Stimulated activated naive CD8-positive, alpha-beta T cell treated with anti-CD3 and anti-CD28 coated beads, Interleukin-15, Interleukin-2, amounts not matched to agents 100 ng/mL and 50 ng/mL, for 24 hours (primary cell): ENCODE measurements at regions not wholly inside any gene's neighbourhood (a gene's known extent, or its start where the extent isn't known, plus 50 kb on each side); places are given as distances from the start of the nearest gene placed in this dataset.
"Not testable (repeated sequence)": the region's sequence is repeated elsewhere in the genome, so short reads cannot be mapped to it uniquely, and the experiment has no call there.

ENCODE experiments used
- H3K27ac Mint-ChIP-seq: one replicate; pipeline ENCODE4 v1.8.0; 2021; ENCODE audit warnings: mild to moderate bottlenecking, mixed read lengths
- H3K27me3 Mint-ChIP-seq: one replicate; pipeline ENCODE4 v1.8.0; 2021; ENCODE audit warnings: mixed read lengths
- H3K36me3 Mint-ChIP-seq: one replicate; pipeline ENCODE4 v1.8.0; 2021; ENCODE audit warnings: low read depth, mixed read lengths
- H3K4me1 Mint-ChIP-seq: one replicate; pipeline ENCODE4 v1.8.0; 2021; ENCODE audit warnings: low read depth, mixed read lengths
- H3K4me3 Mint-ChIP-seq: one replicate; pipeline ENCODE4 v1.8.0; 2021; ENCODE audit warnings: mild to moderate bottlenecking, mixed read lengths
- H3K9me3 Mint-ChIP-seq: one replicate; pipeline ENCODE4 v1.8.0; 2021; ENCODE audit warnings: mixed read lengths

GRCh38 chr9:81424431-81424830 lies 264.9 kb downstream of the TLE1 start:
- Mint-ChIP-seq H3K27me3 (no peaks in the 10 kb centered on the region), H3K4me1 (no peaks in the 10 kb centered on the region), H3K27ac (no peak overlapping the region), H3K9me3 (peaks cover 20% of the 10 kb centered on the region), H3K4me3 (no peak overlapping the region), H3K36me3 (no peaks in the 10 kb centered on the region)

GRCh38 chr9:81423589-81424326 lies 265.6 kb downstream of the TLE1 start:
- Mint-ChIP-seq H3K27ac (no peak overlapping the region), H3K4me1 (no peaks in the 10 kb centered on the region), H3K27me3 (no peaks in the 10 kb centered on the region), H3K4me3 (no peak overlapping the region), H3K9me3 (peaks cover 20% of the 10 kb centered on the region), H3K36me3 (no peaks in the 10 kb centered on the region)

GRCh38 chr9:81421090-81421489 lies 268.3 kb downstream of the TLE1 start:
- not testable (repeated sequence) for H3K27me3 Mint-ChIP-seq, H3K4me1 Mint-ChIP-seq, H3K36me3 Mint-ChIP-seq, H3K27ac Mint-ChIP-seq, H3K4me3 Mint-ChIP-seq, H3K9me3 Mint-ChIP-seq

- Mint-ChIP-seq H3K27me3 (no peaks in the 10 kb centered on the region), H3K4me3 (no peak overlapping the region), H3K9me3 (no peaks in the 10 kb centered on the region), H3K27ac (no peak overlapping the region), H3K36me3 (no peaks in the 10 kb centered on the region), H3K4me1 (no peaks in the 10 kb centered on the region)
Observed at GRCh38 chr9:81420024-81420423, 269.3 kb downstream of the TLE1 start.

- Mint-ChIP-seq H3K4me3 (no peak overlapping the region), H3K27me3 (no peaks in the 10 kb centered on the region), H3K9me3 (no peaks in the 10 kb centered on the region), H3K4me1 (no peaks in the 10 kb centered on the region), H3K27ac (no peak overlapping the region), H3K36me3 (no peaks in the 10 kb centered on the region)
Observed at GRCh38 chr9:81417941-81418340, 271.4 kb downstream of the TLE1 start.

GRCh38 chr9:81417299-81417675 lies 272.1 kb downstream of the TLE1 start:
- Mint-ChIP-seq H3K36me3 (no peaks in the 10 kb centered on the region), H3K27ac (no peak overlapping the region), H3K4me3 (no peak overlapping the region), H3K4me1 (no peaks in the 10 kb centered on the region), H3K9me3 (no peaks in the 10 kb centered on the region), H3K27me3 (no peaks in the 10 kb centered on the region)

GRCh38 chr9:81416476-81417298 lies 272.7 kb downstream of the TLE1 start:
- H3K4me1 Mint-ChIP-seq = no peaks in the 10 kb centered on the region

GRCh38 chr9:81414836-81415235 lies 274.5 kb downstream of the TLE1 start:
- H3K36me3 Mint-ChIP-seq = no peaks in the 10 kb centered on the region
- H3K4me1 Mint-ChIP-seq = no peaks in the 10 kb centered on the region
- no peak overlapping the region for H3K4me3 Mint-ChIP-seq
- no peak overlapping the region for H3K27ac Mint-ChIP-seq
- no peaks in the 10 kb centered on the region for H3K27me3 Mint-ChIP-seq
- no peaks in the 10 kb centered on the region for H3K9me3 Mint-ChIP-seq

More at GRCh38 chr9:81416476-81417298, 272.7 kb downstream of the TLE1 start:
- H3K9me3 Mint-ChIP-seq = no peaks in the 10 kb centered on the region
- H3K4me3 Mint-ChIP-seq = no peak overlapping the region
- H3K27me3 Mint-ChIP-seq = no peaks in the 10 kb centered on the region
- H3K27ac Mint-ChIP-seq = no peak overlapping the region
- no peaks in the 10 kb centered on the region for H3K36me3 Mint-ChIP-seq

- Mint-ChIP-seq H3K4me3 (no peak overlapping the region), H3K27ac (no peak overlapping the region), H3K4me1 (no peaks in the 10 kb centered on the region), H3K27me3 (no peaks in the 10 kb centered on the region), H3K36me3 (no peaks in the 10 kb centered on the region), H3K9me3 (no peaks in the 10 kb centered on the region)
Observed at GRCh38 chr9:81411961-81412360, 277.4 kb downstream of the TLE1 start.

- H3K27me3 Mint-ChIP-seq = no peaks in the 10 kb centered on the region
- H3K4me1 Mint-ChIP-seq = no peaks in the 10 kb centered on the region
- no peak overlapping the region for H3K27ac Mint-ChIP-seq
- H3K4me3 Mint-ChIP-seq = no peak overlapping the region
- no peaks in the 10 kb centered on the region for H3K9me3 Mint-ChIP-seq
- H3K36me3 Mint-ChIP-seq = no peaks in the 10 kb centered on the region
Observed at GRCh38 chr9:81410201-81410600, 279.1 kb downstream of the TLE1 start.

GRCh38 chr9:81408951-81409350 lies 280.4 kb downstream of the TLE1 start:
- H3K4me1 Mint-ChIP-seq = no peaks in the 10 kb centered on the region
- no peaks in the 10 kb centered on the region for H3K36me3 Mint-ChIP-seq
- H3K27me3 Mint-ChIP-seq = peaks cover 4% of the 10 kb centered on the region
- no peak overlapping the region for H3K4me3 Mint-ChIP-seq
- H3K9me3 Mint-ChIP-seq = no peaks in the 10 kb centered on the region
- no peak overlapping the region for H3K27ac Mint-ChIP-seq

- no peaks in the 10 kb centered on the region for H3K9me3 Mint-ChIP-seq
- H3K27ac Mint-ChIP-seq = no peak overlapping the region
- no peaks in the 10 kb centered on the region for H3K36me3 Mint-ChIP-seq
- no peaks in the 10 kb centered on the region for H3K4me1 Mint-ChIP-seq
- peaks cover 4% of the 10 kb centered on the region for H3K27me3 Mint-ChIP-seq
- H3K4me3 Mint-ChIP-seq = no peak overlapping the region
Observed at GRCh38 chr9:81404931-81405598, 284.3 kb downstream of the TLE1 start.

GRCh38 chr9:81397481-81398381 lies 291.6 kb downstream of the TLE1 start:
- H3K27me3 Mint-ChIP-seq = no peaks in the 10 kb centered on the region
- no peak overlapping the region for H3K27ac Mint-ChIP-seq
- no peak overlapping the region for H3K4me3 Mint-ChIP-seq
- no peaks in the 10 kb centered on the region for H3K36me3 Mint-ChIP-seq
- no peaks in the 10 kb centered on the region for H3K4me1 Mint-ChIP-seq
- H3K9me3 Mint-ChIP-seq = peaks cover 7% of the 10 kb centered on the region

- Mint-ChIP-seq H3K27me3 (no peaks in the 10 kb centered on the region), H3K36me3 (no peaks in the 10 kb centered on the region), H3K4me1 (no peaks in the 10 kb centered on the region), H3K4me3 (no peak overlapping the region), H3K9me3 (peaks cover 7% of the 10 kb centered on the region), H3K27ac (no peak overlapping the region)
Observed at GRCh38 chr9:81396528-81396927, 292.8 kb downstream of the TLE1 start.
